ENCODE measurements at regions not wholly inside any gene's neighbourhood (a gene's known extent, or its start where the extent isn't known, plus 50 kb on each side); places are given as distances from the start of the nearest gene placed in this dataset.

- H3K9me2 ChIP-seq (ENCODE audit: insufficient read depth): peaks cover 2% of the 10 kb centered on the region; the same call in 1 of the 2 replicates
- ATAC-seq (no peak), DNase-seq (ENCODE audit: low spot score) (no peak)
- H3K27me3 ChIP-seq (ENCODE audit: insufficient read depth): no peaks in the 10 kb centered on the region
- no peaks in the 10 kb centered on the region for H4K20me1 ChIP-seq (replicated peaks; ENCODE audit: insufficient read depth)
- no peaks in the 10 kb centered on the region for H3K36me3 Mint-ChIP-seq (ENCODE audit: low read depth)
- H3K4me3 Mint-ChIP-seq: no peak overlapping the region
- H3K27ac ChIP-seq (ENCODE audit: low read depth): no peak overlapping the region
- peaks cover 4% of the 10 kb centered on the region for H3K27me3 Mint-ChIP-seq (ENCODE audit: insufficient read depth, low read depth, poor library complexity)
- peaks cover 37% of the 10 kb centered on the region for H3K4me1 Mint-ChIP-seq
- H3K36me3 ChIP-seq (ENCODE audit: insufficient read depth): no peaks in the 10 kb centered on the region
- H3F3A ChIP-seq (replicated peaks; ENCODE audit: low read depth): no peaks in the 10 kb centered on the region
- TF ChIP-seq EZH2 (IDR thresholded peaks at IDR 0.05; ENCODE audit: low read depth, unreplicated experiment) (no peak), JUNB (IDR thresholded peaks at IDR 0.05; ENCODE audit: unreplicated experiment) (no peak), CREB1 (CRISPR knock-in tag; IDR thresholded peaks at IDR 0.05; ENCODE audit: low read depth) (no peak), ZNF331 (CRISPR knock-in tag; IDR thresholded peaks at IDR 0.05; ENCODE audit: low read depth) (no peak), ETS1 (IDR thresholded peaks at IDR 0.05) (no peak), CTCF (conservative IDR thresholded peaks at IDR 0.05; ENCODE audit: low read depth in 2 of 2) (no peak), ZNF114 (CRISPR knock-in tag; IDR thresholded peaks at IDR 0.05) (no peak), POLR2AphosphoS5 (IDR thresholded peaks at IDR 0.05; ENCODE audit: low read depth) (no peak), EZH2phosphoT487 (IDR thresholded peaks at IDR 0.05; ENCODE audit: unreplicated experiment) (no peak), REST (IDR thresholded peaks at IDR 0.05; ENCODE audit: unreplicated experiment) (no peak), NANOG (IDR thresholded peaks at IDR 0.05; ENCODE audit: borderline replicate concordance) (no peak), STAT1 (IDR thresholded peaks at IDR 0.05; ENCODE audit: unreplicated experiment) (no peak), ZNF462 (CRISPR knock-in tag; IDR thresholded peaks at IDR 0.05) (no peak)
- no peak overlapping the region for H3K4me3 ChIP-seq
- H3K79me2 ChIP-seq (replicated peaks; ENCODE audit: insufficient read depth): no peaks in the 10 kb centered on the region
- peaks cover 28% of the 10 kb centered on the region for H3K4me1 ChIP-seq (ENCODE audit: insufficient read depth)
- H2AFZ ChIP-seq: no peak overlapping the region
- no peak overlapping the region for H3K4me2 ChIP-seq
- peaks cover 5% of the 10 kb centered on the region; the same call in 1 of the 3 replicates for H3K9me3 Mint-ChIP-seq
- H3K27ac Mint-ChIP-seq: no peak overlapping the region
Observed at GRCh38 chr4:41329361-41329760, 72.6 kb downstream of the UCHL1 start.
